ENCODE measurements at regions not wholly inside any gene's neighbourhood (a gene's known extent, or its start where the extent isn't known, plus 50 kb on each side); places are given as distances from the start of the nearest gene placed in this dataset.

DNA sequence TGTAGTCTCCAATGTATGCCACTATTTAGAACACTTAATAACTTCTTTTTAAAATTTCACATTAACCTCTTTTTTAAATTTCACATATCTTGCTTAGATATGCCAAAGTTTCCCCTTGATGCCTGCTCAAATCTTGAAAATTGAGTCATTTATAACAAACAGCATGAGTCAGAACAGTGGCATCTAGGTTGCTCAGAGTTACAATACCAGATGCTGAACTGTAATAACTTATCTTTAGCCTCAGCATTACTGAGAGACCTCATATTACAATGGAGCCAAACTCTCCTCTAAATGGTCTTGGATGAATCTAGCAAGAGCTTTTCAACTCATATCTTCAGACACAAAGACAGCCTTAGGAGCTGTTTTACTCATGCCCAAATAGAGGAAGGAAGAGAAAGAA is 439.3 kb upstream of the ARPP21 start:
- peaks cover 8% of the 10 kb centered on the region; the same call in 1 of the 2 replicates for H3K9me3 Mint-ChIP-seq
- no peaks in the 10 kb centered on the region for H3K27me3 Mint-ChIP-seq (ENCODE audit: low read depth)
- H3K4me3 Mint-ChIP-seq, result no peak overlapping the region
- ATAC-seq (no peak), DNase-seq (ENCODE audit: low spot score) (no peak)
- H3K36me3 Mint-ChIP-seq, result no peaks in the 10 kb centered on the region
- no peaks in the 10 kb centered on the region for H3K4me1 Mint-ChIP-seq
- TF ChIP-seq EMX1 (CRISPR knock-in tag; IDR thresholded peaks at IDR 0.05) (no peak), ZNF396 (CRISPR knock-in tag; IDR thresholded peaks at IDR 0.05; ENCODE audit: borderline replicate concordance) (no peak), NR2C2 (CRISPR knock-in tag; IDR thresholded peaks at IDR 0.05) (no peak), ZNF423 (CRISPR knock-in tag; IDR thresholded peaks at IDR 0.05) (no peak), TCF7 (CRISPR knock-in tag; IDR thresholded peaks at IDR 0.05; ENCODE audit: low read depth) (no peak), RELA (CRISPR knock-in tag; IDR thresholded peaks at IDR 0.05; ENCODE audit: borderline replicate concordance) (no peak), PREB (CRISPR knock-in tag; IDR thresholded peaks at IDR 0.05; ENCODE audit: borderline replicate concordance) (no peak), MYBL2 (CRISPR knock-in tag; IDR thresholded peaks at IDR 0.05) (no peak)
- TF ChIP-seq, protein P1, sequence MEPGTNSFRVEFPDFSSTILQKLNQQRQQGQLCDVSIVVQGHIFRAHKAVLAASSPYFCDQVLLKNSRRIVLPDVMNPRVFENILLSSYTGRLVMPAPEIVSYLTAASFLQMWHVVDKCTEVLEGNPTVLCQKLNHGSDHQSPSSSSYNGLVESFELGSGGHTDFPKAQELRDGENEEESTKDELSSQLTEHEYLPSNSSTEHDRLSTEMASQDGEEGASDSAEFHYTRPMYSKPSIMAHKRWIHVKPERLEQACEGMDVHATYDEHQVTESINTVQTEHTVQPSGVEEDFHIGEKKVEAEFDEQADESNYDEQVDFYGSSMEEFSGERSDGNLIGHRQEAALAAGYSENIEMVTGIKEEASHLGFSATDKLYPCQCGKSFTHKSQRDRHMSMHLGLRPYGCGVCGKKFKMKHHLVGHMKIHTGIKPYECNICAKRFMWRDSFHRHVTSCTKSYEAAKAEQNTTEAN (CRISPR knock-in tag; IDR thresholded peaks at IDR 0.05), result no peak
- POLR2A ChIA-PET, result no interaction called here
- CTCF ChIA-PET, result no interaction called here
- no peak overlapping the region for H3K27ac Mint-ChIP-seq

GRCh38 chr3:35201211-35201610 is 438.1 kb upstream of the ARPP21 start:
- ChIA-PET POLR2A (no interaction called here), CTCF (no interaction called here)
- no peaks in the 10 kb centered on the region for H3K27me3 Mint-ChIP-seq (ENCODE audit: low read depth)
- H3K4me1 Mint-ChIP-seq, result no peaks in the 10 kb centered on the region
- no peaks in the 10 kb centered on the region for H3K36me3 Mint-ChIP-seq
- H3K27ac Mint-ChIP-seq, result no peak overlapping the region
- no peak overlapping the region for H3K4me3 Mint-ChIP-seq
- peaks cover 13% of the 10 kb centered on the region for H3K9me3 Mint-ChIP-seq
- DNase-seq (ENCODE audit: low spot score), result no peak
- no peak for ATAC-seq
- TF ChIP-seq, protein P2, sequence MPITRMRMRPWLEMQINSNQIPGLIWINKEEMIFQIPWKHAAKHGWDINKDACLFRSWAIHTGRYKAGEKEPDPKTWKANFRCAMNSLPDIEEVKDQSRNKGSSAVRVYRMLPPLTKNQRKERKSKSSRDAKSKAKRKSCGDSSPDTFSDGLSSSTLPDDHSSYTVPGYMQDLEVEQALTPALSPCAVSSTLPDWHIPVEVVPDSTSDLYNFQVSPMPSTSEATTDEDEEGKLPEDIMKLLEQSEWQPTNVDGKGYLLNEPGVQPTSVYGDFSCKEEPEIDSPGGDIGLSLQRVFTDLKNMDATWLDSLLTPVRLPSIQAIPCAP (CRISPR knock-in tag; IDR thresholded peaks at IDR 0.05), result no peak
- no peak for TF ChIP-seq TEAD1 (CRISPR knock-in tag; IDR thresholded peaks at IDR 0.05)
- TF ChIP-seq SMAD4 (CRISPR knock-in tag; IDR thresholded peaks at IDR 0.05), result no peak
- TF ChIP-seq, protein P3, sequence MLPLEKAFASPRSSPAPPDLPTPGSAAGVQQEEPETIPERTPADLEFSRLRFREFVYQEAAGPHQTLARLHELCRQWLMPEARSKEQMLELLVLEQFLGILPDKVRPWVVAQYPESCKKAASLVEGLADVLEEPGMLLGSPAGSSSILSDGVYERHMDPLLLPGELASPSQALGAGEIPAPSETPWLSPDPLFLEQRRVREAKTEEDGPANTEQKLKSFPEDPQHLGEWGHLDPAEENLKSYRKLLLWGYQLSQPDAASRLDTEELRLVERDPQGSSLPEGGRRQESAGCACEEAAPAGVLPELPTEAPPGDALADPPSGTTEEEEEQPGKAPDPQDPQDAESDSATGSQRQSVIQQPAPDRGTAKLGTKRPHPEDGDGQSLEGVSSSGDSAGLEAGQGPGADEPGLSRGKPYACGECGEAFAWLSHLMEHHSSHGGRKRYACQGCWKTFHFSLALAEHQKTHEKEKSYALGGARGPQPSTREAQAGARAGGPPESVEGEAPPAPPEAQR (CRISPR knock-in tag; IDR thresholded peaks at IDR 0.05), result no peak
- no peak for TF ChIP-seq TEAD4 (CRISPR knock-in tag; IDR thresholded peaks at IDR 0.05)
- TF ChIP-seq PREB (CRISPR knock-in tag; IDR thresholded peaks at IDR 0.05; ENCODE audit: borderline replicate concordance), result no peak
- no peak for TF ChIP-seq USF1 (CRISPR knock-in tag; IDR thresholded peaks at IDR 0.05)
- TF ChIP-seq NR1H2 (CRISPR knock-in tag; IDR thresholded peaks at IDR 0.05), result no peak
- TF ChIP-seq ZNF425 (CRISPR knock-in tag; conservative IDR thresholded peaks at IDR 0.05), result no peak
- no peak for TF ChIP-seq SMAD3 (CRISPR knock-in tag; IDR thresholded peaks at IDR 0.05; ENCODE audit: borderline replicate concordance)
- no peak for TF ChIP-seq EMX1 (CRISPR knock-in tag; IDR thresholded peaks at IDR 0.05)
- no peak for TF ChIP-seq E2F1 (CRISPR knock-in tag; IDR thresholded peaks at IDR 0.05)
- no peak for TF ChIP-seq NFATC4 (CRISPR knock-in tag; IDR thresholded peaks at IDR 0.05)
- TF ChIP-seq NFYB (CRISPR knock-in tag; conservative IDR thresholded peaks at IDR 0.05; ENCODE audit: low read depth), result no peak
- TF ChIP-seq JAZF1 (CRISPR knock-in tag; IDR thresholded peaks at IDR 0.05), result no peak

Measured in WTC11 (cell line).